SK-N-SH (cell line): ENCODE measurements at regions not wholly inside any gene's neighbourhood (a gene's known extent, or its start where the extent isn't known, plus 50 kb on each side); places are given as distances from the start of the nearest gene placed in this dataset.

Source experiments
- CTCF ChIA-PET: fragments of 300-600, 350-600 bp; formaldehyde crosslinking; extraction: SDS; loops from one replicate; lab custom pipeline; 2021; lab: Yijun Ruan, JAX
- POLR2A ChIA-PET: fragments of 350-600 bp; sonication (Branson Sonifier 250); formaldehyde crosslinking; extraction: SDS; loops from one replicate; lab custom pipeline; 2020; ENCODE audit warnings: antibody characterized with exemption, inconsistent platforms; lab: Yijun Ruan, JAX
- DNase-seq: peaks from one replicate; pipeline ENCODE4 v3.0.0; 2012
- H2AFZ ChIP-seq: fragments of 200-600 bp; sonication (generic); 2 replicates; pipeline ENCODE4 v1.8.1; 2016; ENCODE audit warnings: antibody characterized with exemption, mild to moderate bottlenecking, low read depth
- H3F3A ChIP-seq: fragments of 200-600 bp; sonication (generic); replicated peaks from 2 replicates; pipeline ENCODE3; 2016; ENCODE audit warnings: antibody characterized with exemption, mild to moderate bottlenecking; ENCODE audit not compliant: insufficient read depth
- H3K27ac ChIP-seq, 2 experiments: fragments of 200-500 bp in 1 of 2; fragments of 200-600 bp in 1 of 2; sonication (Bioruptor generic) in 1 of 2; sonication (generic), shearing (Covaris generic) in 1 of 2; 2 replicates each; pipeline versions ENCODE4 v1.5.1 to v1.6.1; 2014 to 2016; ENCODE audit warnings: low read depth in 2 of 2, inconsistent platforms in 1 of 2, low read length in 1 of 2, mild to moderate bottlenecking in 1 of 2, mixed read lengths in 1 of 2
- H3K27me3 ChIP-seq: fragments of 200-600 bp; sonication (generic), shearing (Covaris generic); 2 replicates; pipeline ENCODE4 v1.6.1; 2016; ENCODE audit warnings: mixed run types; ENCODE audit not compliant: insufficient read depth
- H3K36me3 ChIP-seq, 2 experiments: fragments of 200-500 bp in 1 of 2; fragments of 200-600 bp in 1 of 2; sonication (Bioruptor generic) in 1 of 2; sonication (generic) in 1 of 2; replicated peaks in 1 of 2; 2 replicates each; pipeline versions ENCODE3 to v1.5.1; 2014 to 2016; ENCODE audit warnings: low read length in 1 of 2, mild to moderate bottlenecking in 1 of 2; ENCODE audit not compliant: insufficient read depth in 2 of 2, control insufficient read depth in 1 of 2
- H3K4me1 ChIP-seq, 2 experiments: fragments of 200-500 bp in 1 of 2; fragments of 200-600 bp in 1 of 2; sonication (Bioruptor generic) in 1 of 2; sonication (generic), shearing (Covaris generic) in 1 of 2; 2 replicates each; pipeline versions ENCODE4 v1.5.1 to v1.6.1; 2014 to 2016; ENCODE audit warnings: low read depth in 1 of 2, low read length in 1 of 2, mixed run types in 1 of 2; ENCODE audit not compliant: insufficient read depth in 2 of 2, control insufficient read depth in 1 of 2
- H3K4me2 ChIP-seq: fragments of 200-600 bp; sonication (generic), shearing (Covaris generic); 2 replicates; pipeline ENCODE4 v1.6.1; 2017; ENCODE audit warnings: mixed run types
- H3K4me3 ChIP-seq, 2 experiments: fragments of 200-500 bp in 1 of 2; fragments of 200-600 bp in 1 of 2; sonication (Bioruptor generic) in 1 of 2; sonication (generic), shearing (Covaris generic) in 1 of 2; 2 replicates each; pipeline versions ENCODE4 v1.5.1 to v1.8.1; 2014 to 2016; ENCODE audit warnings: low read depth in 2 of 2, inconsistent platforms in 1 of 2, low read length in 1 of 2, mild to moderate bottlenecking in 1 of 2, mixed read lengths in 1 of 2, moderate library complexity in 1 of 2
- H3K79me2 ChIP-seq: fragments of 200-600 bp; sonication (generic); 2 replicates; pipeline ENCODE4 v1.8.1; 2017; ENCODE audit warnings: mild to moderate bottlenecking; ENCODE audit not compliant: insufficient read depth
- H3K9ac ChIP-seq: fragments of 200-600 bp; sonication (generic); 2 replicates; pipeline ENCODE4 v1.6.1; 2017; ENCODE audit warnings: mixed run types
- H3K9me2 ChIP-seq: fragments of 200-600 bp; sonication (generic); 2 replicates; pipeline ENCODE4 v1.6.1; 2017; ENCODE audit warnings: mixed run types
- H3K9me3 ChIP-seq: fragments of 200-600 bp; sonication (generic); 2 replicates; pipeline ENCODE4 v1.6.1; 2017; ENCODE audit warnings: mixed run types, mild to moderate bottlenecking, moderate library complexity
- H4K20me1 ChIP-seq: fragments of 200-600 bp; sonication (generic); 2 replicates; pipeline ENCODE4 v1.6.1; 2017; ENCODE audit warnings: mild to moderate bottlenecking, mixed run types; ENCODE audit not compliant: insufficient read depth
- FOSL2 ChIP-seq: IDR thresholded peaks from 2 replicates; pipeline ENCODE4 v1.4.0; 2012; ENCODE audit warnings: low read depth, mild to moderate bottlenecking, moderate library complexity, borderline replicate concordance
- FOXJ3 ChIP-seq: sonication (generic); formaldehyde crosslinking; IDR thresholded peaks from 2 replicates; pipeline ENCODE4 v1.5.1; 2020; ENCODE audit warnings: mild to moderate bottlenecking, missing genetic modification reagents
- FOXM1 ChIP-seq: IDR thresholded peaks from 2 replicates; pipeline ENCODE4 v1.4.0; 2012; ENCODE audit warnings: low read depth, mild to moderate bottlenecking
- GABPA ChIP-seq: IDR thresholded peaks from 2 replicates; pipeline ENCODE4 v1.4.0; 2012; ENCODE audit warnings: low read depth, mild to moderate bottlenecking
- GATA2 ChIP-seq: sonication (generic); formaldehyde crosslinking; IDR thresholded peaks from 2 replicates; pipeline ENCODE4 v1.5.0; 2020; ENCODE audit warnings: mild to moderate bottlenecking, missing genetic modification reagents
- MAX ChIP-seq: IDR thresholded peaks from 2 replicates; pipeline ENCODE4 v1.4.0; 2012; ENCODE audit warnings: low read depth
- MEF2A ChIP-seq: IDR thresholded peaks from 2 replicates; pipeline ENCODE4 v1.4.0; 2012; ENCODE audit warnings: low read depth, borderline replicate concordance
- POLR2AphosphoS5 ChIP-seq: IDR thresholded peaks from 2 replicates; pipeline ENCODE4 v1.6.1; 2012; ENCODE audit warnings: low read depth, low read length
- REST ChIP-seq: IDR thresholded peaks from 2 replicates; pipeline ENCODE4 v1.6.1; 2012; ENCODE audit warnings: mild to moderate bottlenecking, low read depth, low read length, moderate library complexity
- TAF1 ChIP-seq: IDR thresholded peaks from 2 replicates; pipeline ENCODE4 v1.6.1; 2012; ENCODE audit warnings: low read depth, mild to moderate bottlenecking, low read length, moderate library complexity, borderline replicate concordance
- TCF12 ChIP-seq: IDR thresholded peaks from 2 replicates; pipeline ENCODE4 v1.4.0; 2012
- TEAD4 ChIP-seq: IDR thresholded peaks from 2 replicates; pipeline ENCODE4 v1.4.0; 2012; ENCODE audit warnings: mild to moderate bottlenecking, borderline replicate concordance; ENCODE audit not compliant: insufficient read depth
- YY1 ChIP-seq: IDR thresholded peaks from 2 replicates; pipeline ENCODE4 v1.4.0; 2012; ENCODE audit warnings: low read depth, mild to moderate bottlenecking
- WGBS: methylation state at CpG from one replicate; pipeline ENCODE4 v1.1.6; 2017; ENCODE audit warnings: low lambda C conversion rate; 5-methylcytosine and 5-hydroxymethylcytosine counted together
- TF ChIP-seq, protein P1 (sequence below): IDR thresholded peaks from 2 replicates; pipeline ENCODE4 v1.4.0; 2012; ENCODE audit warnings: low read depth, borderline replicate concordance
- TF ChIP-seq, protein P2 (sequence below): fragments of 150-350 bp; IDR thresholded peaks from 2 replicates; pipeline ENCODE4 v1.6.1; 2016; ENCODE audit warnings: mild to moderate bottlenecking, low read depth, low read length

GRCh38 chr5:13553896-13554295, 390.6 kb downstream of the DNAH5 start:
- TF ChIP-seq REST (peak; percentile 97), TCF12 (no peak)
- TF ChIP-seq, all 33 proteins: peak for 1
- H3K9ac ChIP-seq, result no peak overlapping the region
- H3K27ac ChIP-seq, result no peak overlapping the region
- no peaks in the 10 kb centered on the region for H3K4me1 ChIP-seq
- no peak overlapping the region for H2AFZ ChIP-seq
- 10% methylated on average over 4 of the region's 4 CpGs for WGBS
- ChIA-PET CTCF (no interaction called here), POLR2A (no interaction called here)
- H3K9me3 ChIP-seq, result no peaks in the 10 kb centered on the region
- H3K4me3 ChIP-seq, result no peak overlapping the region
- no peak overlapping the region for H3K4me2 ChIP-seq
- 0 out of 2 replicates have a peak, but pooled peaks cover 5% of the 10 kb centered on the region for H4K20me1 ChIP-seq
- H3F3A ChIP-seq, result no peaks in the 10 kb centered on the region
- H3K9me2 ChIP-seq, result no peaks in the 10 kb centered on the region
- no peak for DNase-seq
- H3K36me3 ChIP-seq, result no peaks in the 10 kb centered on the region
- H3K27me3 ChIP-seq, result no peaks in the 10 kb centered on the region
- no peaks in the 10 kb centered on the region for H3K79me2 ChIP-seq

GRCh38 chr5:13552361-13552760, 392.1 kb downstream of the DNAH5 start:
- DNase-seq, result no peak
- ChIA-PET CTCF (no interaction called here), POLR2A (no interaction called here)
- H3K9ac ChIP-seq, result no peak overlapping the region
- H3K27ac ChIP-seq, result no peak overlapping the region
- no peaks in the 10 kb centered on the region for H3K36me3 ChIP-seq
- no peaks in the 10 kb centered on the region for H3K9me3 ChIP-seq
- WGBS, result 0% methylated on average over 1 of the region's 1 CpG
- H3K79me2 ChIP-seq, result no peaks in the 10 kb centered on the region
- 0 out of 2 replicates have a peak, but pooled peaks cover 5% of the 10 kb centered on the region for H4K20me1 ChIP-seq
- no peaks in the 10 kb centered on the region for H3K27me3 ChIP-seq
- TF ChIP-seq GABPA, result no peak
- TF ChIP-seq GATA2, result no peak
- no peak for TF ChIP-seq FOXJ3 (CRISPR knock-in tag)
- no peak for TF ChIP-seq TCF12
- no peak for TF ChIP-seq MAX
- TF ChIP-seq POLR2AphosphoS5, result no peak
- no peak for TF ChIP-seq TEAD4
- TF ChIP-seq REST, result no peak
- TF ChIP-seq, protein P1, sequence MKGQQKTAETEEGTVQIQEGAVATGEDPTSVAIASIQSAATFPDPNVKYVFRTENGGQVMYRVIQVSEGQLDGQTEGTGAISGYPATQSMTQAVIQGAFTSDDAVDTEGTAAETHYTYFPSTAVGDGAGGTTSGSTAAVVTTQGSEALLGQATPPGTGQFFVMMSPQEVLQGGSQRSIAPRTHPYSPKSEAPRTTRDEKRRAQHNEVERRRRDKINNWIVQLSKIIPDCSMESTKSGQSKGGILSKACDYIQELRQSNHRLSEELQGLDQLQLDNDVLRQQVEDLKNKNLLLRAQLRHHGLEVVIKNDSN, result no peak
- no peak for TF ChIP-seq FOXM1
- TF ChIP-seq FOSL2, result no peak
- no peak for TF ChIP-seq YY1
- no peak for TF ChIP-seq TAF1
- TF ChIP-seq, protein P2, sequence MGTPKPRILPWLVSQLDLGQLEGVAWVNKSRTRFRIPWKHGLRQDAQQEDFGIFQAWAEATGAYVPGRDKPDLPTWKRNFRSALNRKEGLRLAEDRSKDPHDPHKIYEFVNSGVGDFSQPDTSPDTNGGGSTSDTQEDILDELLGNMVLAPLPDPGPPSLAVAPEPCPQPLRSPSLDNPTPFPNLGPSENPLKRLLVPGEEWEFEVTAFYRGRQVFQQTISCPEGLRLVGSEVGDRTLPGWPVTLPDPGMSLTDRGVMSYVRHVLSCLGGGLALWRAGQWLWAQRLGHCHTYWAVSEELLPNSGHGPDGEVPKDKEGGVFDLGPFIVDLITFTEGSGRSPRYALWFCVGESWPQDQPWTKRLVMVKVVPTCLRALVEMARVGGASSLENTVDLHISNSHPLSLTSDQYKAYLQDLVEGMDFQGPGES, result no peak
- TF ChIP-seq MEF2A, result no peak
- no peak overlapping the region for H3K4me3 ChIP-seq
- H3F3A ChIP-seq, result no peaks in the 10 kb centered on the region
- H3K9me2 ChIP-seq, result no peaks in the 10 kb centered on the region
- no peak overlapping the region for H3K4me2 ChIP-seq
- no peaks in the 10 kb centered on the region for H3K4me1 ChIP-seq
- H2AFZ ChIP-seq, result no peak overlapping the region
